ENCODE measurements at regions not wholly inside any gene's neighbourhood (a gene's known extent, or its start where the extent isn't known, plus 50 kb on each side); places are given as distances from the start of the nearest gene placed in this dataset.
"Not testable (repeated sequence)": the region's sequence is repeated elsewhere in the genome, so short reads cannot be mapped to it uniquely, and the experiment has no call there.

- DNase-seq (ENCODE audit: low read depth) = peak; percentile 81
Measured at GRCh38 chr11:66789097-66789890, 53.9 kb upstream of the RCE1 start.

DNA sequence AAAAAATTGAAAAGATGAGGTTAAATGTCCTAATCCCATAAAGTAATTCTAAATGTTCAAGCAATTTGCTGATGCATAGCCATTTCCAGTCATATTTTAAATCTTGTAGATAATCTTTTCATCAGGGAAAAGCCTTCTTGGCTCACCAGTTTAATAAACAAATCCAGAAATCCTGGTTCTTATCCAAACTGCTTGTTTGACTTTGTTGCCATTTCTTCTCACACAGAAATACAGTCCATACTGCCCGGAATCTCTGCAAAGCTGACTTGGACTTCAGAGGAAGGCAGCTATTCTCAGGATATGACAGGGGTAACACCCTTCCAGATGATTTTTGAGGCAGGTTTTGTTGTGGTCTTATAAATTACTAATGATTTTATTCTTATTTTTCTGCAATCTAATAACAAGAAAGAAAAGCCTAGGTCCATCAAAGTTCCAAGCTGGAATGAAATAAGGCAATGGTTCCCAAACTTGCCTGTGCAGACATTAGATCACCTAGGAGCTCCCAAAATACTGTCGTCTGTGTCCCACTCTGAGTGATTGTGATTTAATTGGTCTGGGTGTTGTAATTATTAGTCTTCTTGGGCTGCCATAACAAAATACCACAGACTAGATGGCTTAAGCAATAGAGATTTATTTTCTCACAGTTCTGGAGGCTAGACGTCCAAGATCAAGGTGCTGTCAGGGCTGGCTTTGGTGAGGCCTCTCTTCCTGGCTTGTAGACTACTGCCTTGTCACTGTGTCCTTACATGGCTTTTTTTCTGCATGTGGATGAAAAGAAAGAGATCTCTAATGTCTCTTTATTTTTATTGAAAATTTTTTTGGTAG lies 55.1 kb upstream of the RCE1 start:
- DNase-seq (ENCODE audit: low read depth) = no peak

GRCh38 chr11:66784575-66784974 lies 55.6 kb upstream of the SPTBN2 start:
- DNase-seq (ENCODE audit: low read depth) = no peak

DNA sequence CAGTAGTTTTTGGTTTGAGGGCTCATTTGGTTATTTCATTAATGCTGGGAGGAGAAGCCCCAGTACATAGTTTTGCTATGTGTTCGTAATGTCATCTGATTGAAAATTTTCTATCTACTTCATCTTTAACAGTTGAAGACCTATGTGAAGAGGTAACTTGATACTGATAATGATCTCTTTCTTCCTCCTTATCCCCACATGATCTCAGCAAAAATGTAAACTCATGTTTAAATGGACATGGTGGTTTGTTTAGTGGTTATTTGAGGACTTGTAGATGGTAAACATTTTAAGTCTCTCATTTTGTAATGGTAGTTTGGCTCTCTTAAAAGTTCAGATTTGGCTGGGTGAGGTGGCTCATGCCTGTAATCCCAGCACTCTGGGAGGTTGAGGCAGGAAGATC lies 53.7 kb upstream of the SPTBN2 start:
- peak; percentile 29 for DNase-seq (ENCODE audit: low read depth)

GRCh38 chr11:66779651-66780050 lies 50.6 kb upstream of the SPTBN2 start:
- DNase-seq (ENCODE audit: low read depth) = not testable (repeated sequence)
